HS-5 (cell line): ENCODE measurements at regions not wholly inside any gene's neighbourhood (a gene's known extent, or its start where the extent isn't known, plus 50 kb on each side); places are given as distances from the start of the nearest gene placed in this dataset.

Experiments
- DNase-seq: peaks from one replicate; pipeline ENCODE4 v3.0.0-alpha.2; 2012; ENCODE audit warnings: low read depth

GRCh38 chr7:16001477-16001876 is 315.0 kb upstream of the MEOX2 start:
- DNase-seq, result no peak

- DNase-seq, result no peak
Observed at GRCh38 chr7:15998617-15999016, 312.1 kb upstream of the MEOX2 start.

GRCh38 chr7:15995027-15995426 is 308.5 kb upstream of the MEOX2 start:
- DNase-seq, result no peak

- DNase-seq, result no peak
Observed at GRCh38 chr7:15989194-15989593, 302.7 kb upstream of the MEOX2 start.

GRCh38 chr7:15985587-15986384 is 299.3 kb upstream of the MEOX2 start:
- DNase-seq, result no peak

DNA sequence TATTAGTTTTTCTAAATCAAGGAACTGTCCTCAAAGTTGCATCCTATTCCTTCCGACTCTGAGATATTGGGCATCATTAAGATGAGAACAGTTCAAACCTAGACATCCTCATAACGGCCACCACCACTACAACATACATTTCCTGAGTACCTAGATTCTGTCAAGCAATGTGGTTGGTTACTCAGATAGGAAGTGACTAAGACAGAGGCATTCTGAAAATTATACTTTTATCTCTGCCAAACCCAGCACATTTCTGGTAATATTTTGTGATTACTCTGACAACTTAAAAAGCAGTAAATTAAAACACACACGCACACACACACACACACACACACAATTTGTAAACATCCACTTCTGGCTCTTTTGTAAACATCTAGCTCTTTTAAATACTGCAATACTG is 291.2 kb upstream of the MEOX2 start:
- peak; percentile 49 for DNase-seq

GRCh38 chr7:15972862-15973275 is 286.4 kb upstream of the MEOX2 start:
- no peak for DNase-seq

GRCh38 chr7:15967551-15967950 is 281.1 kb upstream of the MEOX2 start:
- DNase-seq, result no peak

DNA sequence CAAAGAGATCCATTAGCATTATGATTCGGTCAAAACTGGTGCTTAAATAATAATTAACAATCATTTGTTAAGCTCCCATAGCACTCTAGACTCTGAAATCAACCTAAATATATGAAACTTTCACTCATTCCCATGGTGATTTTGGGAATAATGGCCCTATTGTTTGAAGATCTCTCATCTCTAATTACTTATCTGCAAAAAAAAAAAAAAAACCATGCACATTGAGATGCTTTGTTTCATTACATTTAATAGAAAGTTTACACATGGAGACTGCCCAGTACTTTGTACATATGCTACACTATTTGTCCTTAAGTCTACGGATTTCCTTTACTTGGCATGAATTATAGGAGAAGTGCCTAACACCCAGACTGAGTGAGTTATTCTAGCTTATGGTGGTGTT is 280.6 kb upstream of the MEOX2 start:
- DNase-seq, result no peak

- no peak for DNase-seq
Observed at GRCh38 chr7:15963206-15963605, 276.7 kb upstream of the MEOX2 start.

DNA sequence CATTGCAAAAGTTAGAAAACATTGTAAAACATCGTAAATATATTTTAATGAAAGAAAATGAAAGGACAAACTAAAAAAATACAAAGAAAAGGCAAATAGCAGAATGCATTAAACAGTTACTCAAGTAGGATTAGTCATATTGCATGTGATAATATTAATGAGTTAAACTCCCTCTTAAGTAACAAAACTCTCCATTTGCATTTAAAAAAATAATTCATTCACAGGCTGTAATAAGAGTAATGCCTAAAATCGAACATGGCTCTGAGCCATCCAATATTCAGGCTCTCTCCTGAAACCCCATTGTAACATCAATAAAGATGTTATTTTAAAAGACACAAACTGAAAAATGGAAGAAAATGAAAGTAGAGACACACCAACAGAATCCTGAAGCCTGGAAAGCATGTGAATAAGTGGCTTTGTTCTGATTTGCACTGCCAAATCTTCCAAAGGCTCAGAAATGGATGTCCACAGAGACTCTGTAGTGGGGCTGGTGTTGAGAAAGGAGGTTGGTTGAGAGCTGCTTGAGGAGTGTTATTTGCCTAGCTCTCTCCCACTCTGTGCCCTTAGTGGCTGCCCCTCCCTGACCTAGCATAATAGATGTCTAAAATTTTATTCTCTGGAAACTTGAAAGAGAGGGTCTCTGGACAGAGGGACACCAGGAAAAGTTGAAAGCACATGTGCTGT is 268.3 kb upstream of the MEOX2 start:
- no peak for DNase-seq

GRCh38 chr7:15950299-15950698 is 263.8 kb upstream of the MEOX2 start:
- no peak for DNase-seq

DNA sequence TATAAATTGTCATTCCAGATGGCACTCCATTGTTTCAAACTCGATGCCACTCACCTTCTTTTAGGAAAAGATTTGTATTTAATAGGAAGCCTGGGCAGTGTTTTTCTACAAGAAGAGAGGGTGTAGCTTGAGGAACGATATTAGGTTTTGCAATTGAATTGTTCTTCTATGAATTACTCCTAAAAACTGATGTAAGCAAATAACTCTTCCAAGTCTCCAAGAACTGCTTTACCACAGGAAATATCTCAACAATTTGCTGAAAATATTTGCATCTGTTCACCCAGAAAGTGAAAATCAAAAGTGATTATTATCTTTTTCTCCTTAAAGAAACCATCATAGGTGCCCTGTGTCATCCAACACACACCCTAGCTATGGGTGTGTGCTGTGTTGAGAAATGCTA is 261.3 kb upstream of the MEOX2 start:
- DNase-seq, result peak; percentile 8

DNA sequence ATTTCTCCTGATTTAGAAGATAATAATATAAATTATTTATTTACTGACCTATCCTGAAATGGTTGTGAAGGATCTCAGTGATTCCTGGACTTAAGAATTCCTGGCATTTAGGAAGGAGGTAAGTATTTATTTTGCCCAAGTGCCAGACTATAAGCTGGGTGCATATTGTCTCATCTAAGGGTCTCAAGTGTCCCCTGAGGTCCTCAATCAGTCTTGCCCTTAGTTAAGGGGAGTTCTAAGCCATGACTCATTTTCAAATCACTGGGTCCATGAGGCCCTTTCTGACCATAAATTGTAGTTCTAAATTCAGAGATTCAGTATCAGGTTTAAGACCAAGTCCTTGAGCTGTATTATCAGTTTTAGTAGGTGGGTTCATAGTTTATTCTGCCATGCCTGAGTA is 251.6 kb upstream of the MEOX2 start:
- no peak for DNase-seq

GRCh38 chr7:15937571-15937970 is 251.1 kb upstream of the MEOX2 start:
- DNase-seq, result no peak

GRCh38 chr7:15936991-15937390 is 250.5 kb upstream of the MEOX2 start:
- DNase-seq, result no peak

DNA sequence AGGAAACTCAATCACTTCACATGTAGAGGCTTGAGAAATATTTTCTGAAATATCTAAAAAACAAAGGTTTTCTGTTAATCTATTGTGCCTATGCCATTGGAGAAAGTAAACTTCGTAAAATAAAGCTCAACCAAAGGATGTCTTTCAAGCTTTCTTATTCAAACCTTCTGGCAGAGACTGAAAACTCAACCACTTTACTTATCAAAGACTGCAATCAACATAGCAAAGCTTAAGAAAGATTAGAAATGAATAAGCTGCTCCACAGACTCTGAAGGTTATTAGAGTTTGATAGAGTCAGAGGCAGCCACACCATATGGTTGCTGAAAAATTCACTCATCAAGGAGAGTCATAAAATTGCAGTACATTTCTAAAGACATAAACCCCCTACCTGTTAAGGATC is 245.8 kb upstream of the MEOX2 start:
- no peak for DNase-seq

GRCh38 chr7:15929411-15929810 is 242.9 kb upstream of the MEOX2 start:
- no peak for DNase-seq

DNA sequence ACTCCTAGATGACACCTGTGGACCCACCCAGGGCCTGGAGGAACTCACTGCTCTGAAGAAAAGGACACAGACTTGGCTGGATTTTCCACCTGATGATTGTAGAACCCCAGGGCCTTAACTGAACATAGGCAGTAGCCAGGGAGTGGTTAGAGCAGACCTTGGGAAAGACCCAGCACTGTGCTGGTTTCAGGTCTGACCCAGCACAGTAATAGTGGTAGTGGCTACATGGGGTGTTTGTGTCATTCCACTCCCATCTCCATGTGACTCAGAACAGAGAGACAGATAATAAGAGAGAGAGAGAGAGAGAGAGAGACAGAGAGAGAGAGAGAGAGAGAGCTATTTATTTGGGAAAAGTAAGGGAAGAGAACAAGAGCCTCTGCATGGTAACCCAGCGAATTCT is 239.1 kb upstream of the MEOX2 start:
- DNase-seq, result no peak

DNA sequence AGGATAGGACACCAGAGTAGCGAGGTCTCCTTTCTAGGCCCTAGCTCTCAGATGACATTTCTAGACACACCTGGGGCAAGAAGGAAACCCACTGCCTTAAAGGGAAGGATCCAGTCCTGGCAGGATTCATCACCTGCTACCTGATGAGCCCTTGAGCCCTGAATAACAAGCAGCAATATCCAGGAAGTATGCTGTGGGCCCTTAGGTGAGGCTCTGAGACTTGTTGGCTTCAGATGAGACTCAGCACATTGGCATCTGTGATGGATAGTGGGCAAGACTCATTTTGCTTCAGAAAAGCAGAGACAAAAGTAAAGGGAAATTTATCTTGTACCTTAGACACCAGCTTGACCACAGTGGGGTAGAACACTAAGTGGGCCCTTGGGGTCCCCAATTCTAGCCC is 238.4 kb upstream of the MEOX2 start:
- no peak for DNase-seq

GRCh38 chr7:15922002-15922401 is 235.5 kb upstream of the MEOX2 start:
- DNase-seq, result no peak

- peak; percentile 36 for DNase-seq
Observed at GRCh38 chr7:15921576-15921975, 235.1 kb upstream of the MEOX2 start.

- DNase-seq, result peak; percentile 8
Observed at GRCh38 chr7:15920953-15921352, 234.5 kb upstream of the MEOX2 start.
